ENCODE measurements at regions not wholly inside any gene's neighbourhood (a gene's known extent, or its start where the extent isn't known, plus 50 kb on each side); places are given as distances from the start of the nearest gene placed in this dataset.

DNA sequence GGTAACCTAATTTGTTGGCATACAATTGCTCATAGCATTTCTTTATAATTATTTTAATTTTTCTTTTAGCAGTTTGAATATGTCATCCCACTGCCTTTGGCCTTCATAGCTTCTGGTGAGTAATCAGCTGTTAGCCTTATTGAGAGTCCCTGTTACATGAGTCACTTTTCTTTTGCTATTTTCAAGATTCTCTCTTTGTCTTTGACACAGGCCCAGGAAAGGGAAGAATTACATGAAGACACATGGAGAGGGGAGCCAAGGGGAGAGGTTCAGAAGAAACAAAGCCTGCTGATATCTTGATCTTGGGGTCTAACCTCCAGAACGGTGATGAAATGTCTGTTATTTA, 418.2 kb downstream of the METTL15 start:
- Histone ChIP-seq H3K9me2 (replicated peaks; ENCODE audit: control insufficient read depth, low read length) (no peaks in the 10 kb centered on the region), H3K27ac (ENCODE audit: low read depth, low read length) (no peak overlapping the region), H4K20me1 (ENCODE audit: control insufficient read depth, insufficient read depth, low read depth, low read length) (no peaks in the 10 kb centered on the region), H3K36me3 (ENCODE audit: control insufficient read depth, low read length) (no peaks in the 10 kb centered on the region), H3K4me3 (ENCODE audit: low read length) (no peak overlapping the region), H3K4me1 (ENCODE audit: control insufficient read depth, low read length) (no peaks in the 10 kb centered on the region), H3K9me3 (ENCODE audit: control insufficient read depth, insufficient read depth, low read length) (peaks cover 6% of the 10 kb centered on the region), H3F3A (ENCODE audit: control insufficient read depth, insufficient read depth) (no peaks in the 10 kb centered on the region), H3K79me2 (ENCODE audit: control insufficient read depth, low read length) (no peaks in the 10 kb centered on the region), H3K27me3 (ENCODE audit: control insufficient read depth, low read length) (no peaks in the 10 kb centered on the region), H3K4me2 (ENCODE audit: low read length) (no peak overlapping the region)
- TF ChIP-seq, protein P1, sequence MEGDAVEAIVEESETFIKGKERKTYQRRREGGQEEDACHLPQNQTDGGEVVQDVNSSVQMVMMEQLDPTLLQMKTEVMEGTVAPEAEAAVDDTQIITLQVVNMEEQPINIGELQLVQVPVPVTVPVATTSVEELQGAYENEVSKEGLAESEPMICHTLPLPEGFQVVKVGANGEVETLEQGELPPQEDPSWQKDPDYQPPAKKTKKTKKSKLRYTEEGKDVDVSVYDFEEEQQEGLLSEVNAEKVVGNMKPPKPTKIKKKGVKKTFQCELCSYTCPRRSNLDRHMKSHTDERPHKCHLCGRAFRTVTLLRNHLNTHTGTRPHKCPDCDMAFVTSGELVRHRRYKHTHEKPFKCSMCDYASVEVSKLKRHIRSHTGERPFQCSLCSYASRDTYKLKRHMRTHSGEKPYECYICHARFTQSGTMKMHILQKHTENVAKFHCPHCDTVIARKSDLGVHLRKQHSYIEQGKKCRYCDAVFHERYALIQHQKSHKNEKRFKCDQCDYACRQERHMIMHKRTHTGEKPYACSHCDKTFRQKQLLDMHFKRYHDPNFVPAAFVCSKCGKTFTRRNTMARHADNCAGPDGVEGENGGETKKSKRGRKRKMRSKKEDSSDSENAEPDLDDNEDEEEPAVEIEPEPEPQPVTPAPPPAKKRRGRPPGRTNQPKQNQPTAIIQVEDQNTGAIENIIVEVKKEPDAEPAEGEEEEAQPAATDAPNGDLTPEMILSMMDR (IDR thresholded peaks at IDR 0.05; ENCODE audit: low read depth, low read length, poor library complexity, severe bottlenecking): no peak
- no peak for TF ChIP-seq EZH2phosphoT487 (IDR thresholded peaks at IDR 0.05; ENCODE audit: borderline replicate concordance, low read length)

DNA sequence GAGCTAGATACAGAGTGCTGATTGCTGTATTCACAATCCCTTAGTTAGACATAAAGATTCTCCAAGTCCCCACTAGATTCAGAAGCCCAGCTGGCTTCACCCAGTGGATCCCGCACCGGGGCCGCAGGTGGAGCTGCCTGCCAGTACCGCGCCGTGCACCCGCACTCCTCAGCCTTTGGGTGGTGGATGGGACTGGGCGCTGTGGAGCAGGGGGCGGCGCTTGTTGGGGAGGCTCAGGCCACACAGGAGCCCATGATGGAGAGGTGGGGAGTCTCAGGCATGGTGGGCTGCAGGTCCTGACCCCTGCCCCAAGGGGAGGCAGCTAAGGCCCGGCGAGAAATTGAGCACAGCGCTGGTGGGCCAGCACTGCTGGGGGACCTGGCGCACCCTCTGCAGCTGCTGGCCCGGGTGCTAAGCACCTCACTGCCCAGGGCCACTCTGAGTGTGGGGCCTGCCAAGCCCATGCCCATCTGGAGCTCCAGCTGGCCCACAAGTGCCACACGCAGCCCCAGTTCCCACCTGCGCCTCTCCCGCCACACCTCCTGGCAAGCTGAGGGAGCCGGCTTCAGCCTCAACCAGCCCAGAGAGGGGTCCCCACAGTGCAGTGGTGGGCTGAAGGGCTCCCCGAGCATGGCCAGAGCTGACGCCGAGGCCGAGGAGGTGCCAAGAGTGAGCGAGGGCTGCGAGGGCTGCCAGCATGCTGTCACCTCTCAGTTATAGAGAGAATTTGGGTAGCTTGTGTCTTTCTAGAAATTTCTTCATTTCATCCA, 417.6 kb downstream of the METTL15 start:
- TF ChIP-seq EZH2phosphoT487 (IDR thresholded peaks at IDR 0.05; ENCODE audit: borderline replicate concordance, low read length): no peak
- TF ChIP-seq, protein P1 (IDR thresholded peaks at IDR 0.05; ENCODE audit: low read depth, low read length, poor library complexity, severe bottlenecking): no peak
- no peak overlapping the region for H3K4me2 ChIP-seq (ENCODE audit: low read length)
- H3K9me3 ChIP-seq (ENCODE audit: control insufficient read depth, insufficient read depth, low read length): peaks cover 6% of the 10 kb centered on the region
- no peaks in the 10 kb centered on the region for H3K9me2 ChIP-seq (replicated peaks; ENCODE audit: control insufficient read depth, low read length)
- H3K27me3 ChIP-seq (ENCODE audit: control insufficient read depth, low read length): no peaks in the 10 kb centered on the region
- no peaks in the 10 kb centered on the region for H4K20me1 ChIP-seq (ENCODE audit: control insufficient read depth, insufficient read depth, low read depth, low read length)
- H3K36me3 ChIP-seq (ENCODE audit: control insufficient read depth, low read length): no peaks in the 10 kb centered on the region
- H3K27ac ChIP-seq (ENCODE audit: low read depth, low read length): no peak overlapping the region
- no peaks in the 10 kb centered on the region for H3K79me2 ChIP-seq (ENCODE audit: control insufficient read depth, low read length)
- H3F3A ChIP-seq (ENCODE audit: control insufficient read depth, insufficient read depth): no peaks in the 10 kb centered on the region
- H3K4me1 ChIP-seq (ENCODE audit: control insufficient read depth, low read length): no peaks in the 10 kb centered on the region
- no peak overlapping the region for H3K4me3 ChIP-seq (ENCODE audit: low read length)

DNA sequence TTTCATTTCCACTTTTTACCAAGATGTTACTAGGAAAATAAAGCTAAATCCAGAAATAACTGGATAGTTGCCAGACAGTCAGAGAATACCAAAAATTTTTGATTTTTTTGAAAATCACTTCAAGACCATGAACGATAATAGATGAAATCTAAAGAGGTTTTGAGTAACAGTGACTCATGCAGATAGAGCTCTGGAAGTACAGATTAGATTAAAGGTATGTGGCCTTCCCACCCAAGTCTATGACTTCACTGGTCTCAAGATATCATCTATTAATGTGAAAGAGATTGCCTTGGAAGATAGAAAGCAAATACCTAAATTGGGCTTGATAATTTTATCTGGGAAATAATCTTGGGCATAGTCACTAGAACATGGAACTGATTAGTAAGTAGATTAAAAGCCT, 415.9 kb downstream of the METTL15 start:
- Histone ChIP-seq H3K9me3 (ENCODE audit: control insufficient read depth, insufficient read depth, low read length) (peaks cover 6% of the 10 kb centered on the region), H3F3A (ENCODE audit: control insufficient read depth, insufficient read depth) (no peaks in the 10 kb centered on the region), H3K27ac (ENCODE audit: low read depth, low read length) (no peak overlapping the region), H3K79me2 (ENCODE audit: control insufficient read depth, low read length) (no peaks in the 10 kb centered on the region), H3K36me3 (ENCODE audit: control insufficient read depth, low read length) (no peaks in the 10 kb centered on the region), H3K9me2 (replicated peaks; ENCODE audit: control insufficient read depth, low read length) (no peaks in the 10 kb centered on the region), H3K4me1 (ENCODE audit: control insufficient read depth, low read length) (no peaks in the 10 kb centered on the region), H4K20me1 (ENCODE audit: control insufficient read depth, insufficient read depth, low read depth, low read length) (no peaks in the 10 kb centered on the region), H3K4me2 (ENCODE audit: low read length) (no peak overlapping the region), H3K4me3 (ENCODE audit: low read length) (no peak overlapping the region), H3K27me3 (ENCODE audit: control insufficient read depth, low read length) (no peaks in the 10 kb centered on the region)
- TF ChIP-seq, protein P1 (IDR thresholded peaks at IDR 0.05; ENCODE audit: low read depth, low read length, poor library complexity, severe bottlenecking): no peak
- TF ChIP-seq EZH2phosphoT487 (IDR thresholded peaks at IDR 0.05; ENCODE audit: borderline replicate concordance, low read length): no peak

Data from DOHH2 (cell line).